Tibial nerve (tissue), 4 donors: ENCODE measurements at regions not wholly inside any gene's neighbourhood (a gene's known extent, or its start where the extent isn't known, plus 50 kb on each side); places are given as distances from the start of the nearest gene placed in this dataset.

Source experiments
- DNase-seq, 2 donors: peaks; one replicate each; pipeline ENCODE4 v3.0.0-alpha.2; 2019; ENCODE audit warnings: low spot score in 2 of 2
- H3K27ac ChIP-seq, 4 donors: fragments of 200-600 bp; sonication (generic) in 3 of 4; one replicate each; pipeline ENCODE4 v1.5.1; 2017 to 2019; ENCODE audit warnings: mild to moderate bottlenecking in 1 of 4
- H3K27me3 ChIP-seq, 2 donors: fragments of 200-600 bp; sonication (generic) in 1 of 2; one replicate each; pipeline versions ENCODE4 v1.5.1 to v1.6.0; 2017 to 2019
- H3K36me3 ChIP-seq, 3 donors: fragments of 200-600 bp; sonication (generic); one replicate each; pipeline ENCODE4 v1.5.1; 2018 to 2019
- H3K4me1 ChIP-seq, 4 donors: fragments of 200-600 bp; sonication (generic) in 3 of 4; one replicate each; pipeline ENCODE4 v1.5.1; 2017 to 2019
- H3K4me3 ChIP-seq, 4 donors: fragments of 200-600 bp; sonication (generic) in 3 of 4; one replicate each; pipeline ENCODE4 v1.5.1; 2017 to 2019; ENCODE audit warnings: mild to moderate bottlenecking in 1 of 4, moderate library complexity in 1 of 4
- H3K9me3 ChIP-seq, 4 donors: fragments of 200-600 bp; sonication (generic) in 3 of 4; one replicate each; pipeline ENCODE4 v1.5.1; 2017 to 2019
- EP300 ChIP-seq, 2 donors: sonication (generic); formaldehyde crosslinking; IDR thresholded peaks; one replicate each; pipeline ENCODE4 v1.6.1; 2017; ENCODE audit warnings: antibody characterized with exemption in 2 of 2, mild to moderate bottlenecking in 1 of 2
- POLR2A ChIP-seq, 2 donors: fragments of 450-650 bp; IDR thresholded peaks; one replicate each; pipeline ENCODE4 v1.6.1; 2017; ENCODE audit warnings: antibody characterized with exemption in 2 of 2, mild to moderate bottlenecking in 2 of 2, moderate library complexity in 2 of 2
- WGBS, 2 donors: methylation state at CpG; one replicate each; pipeline ENCODE4 v1.1.5; 2018; 5-methylcytosine and 5-hydroxymethylcytosine counted together
- TF ChIP-seq, protein P1 (sequence below), 5 experiments: fragments of 200-600 bp in 3 of 5; fragments of 450-650 bp in 2 of 5; sonication (generic) in 3 of 5; IDR thresholded peaks; one replicate each; pipeline ENCODE4 v1.5.1; 2016 to 2019; ENCODE audit warnings: antibody characterized with exemption in 5 of 5, mild to moderate bottlenecking in 3 of 5, moderate library complexity in 2 of 5

DNA sequence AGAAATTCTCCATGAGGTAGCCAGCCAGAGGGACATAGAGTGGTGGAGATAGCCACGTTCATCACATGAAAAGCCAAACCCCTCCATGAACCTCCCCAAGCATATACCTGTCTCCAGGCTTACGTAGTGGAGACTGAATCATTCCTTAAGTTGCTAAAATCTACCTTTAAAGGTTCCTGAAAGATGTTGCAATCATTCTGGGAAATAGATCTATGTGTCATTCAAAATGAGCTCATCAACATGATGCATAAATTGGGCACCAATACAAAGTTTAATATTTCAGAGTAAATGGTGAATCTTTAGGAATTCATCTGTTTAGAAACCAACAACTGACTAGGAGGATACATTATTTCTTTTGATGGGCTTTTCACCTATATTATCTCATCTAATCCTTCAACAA is 362.6 kb upstream of the ID2 start:
- Histone ChIP-seq H3K4me1 (no peaks in the 10 kb centered on the region), H3K27me3 (no peaks in the 10 kb centered on the region), H3K27ac (no peak overlapping the region), H3K36me3 (no peaks in the 10 kb centered on the region), H3K9me3 (no peaks in the 10 kb centered on the region), H3K4me3 (no peak overlapping the region)
- WGBS, 2 donors = 64 to 87% methylated on average over 2 of the region's 2 CpGs
- DNase-seq = no peak
- TF ChIP-seq, protein P1, sequence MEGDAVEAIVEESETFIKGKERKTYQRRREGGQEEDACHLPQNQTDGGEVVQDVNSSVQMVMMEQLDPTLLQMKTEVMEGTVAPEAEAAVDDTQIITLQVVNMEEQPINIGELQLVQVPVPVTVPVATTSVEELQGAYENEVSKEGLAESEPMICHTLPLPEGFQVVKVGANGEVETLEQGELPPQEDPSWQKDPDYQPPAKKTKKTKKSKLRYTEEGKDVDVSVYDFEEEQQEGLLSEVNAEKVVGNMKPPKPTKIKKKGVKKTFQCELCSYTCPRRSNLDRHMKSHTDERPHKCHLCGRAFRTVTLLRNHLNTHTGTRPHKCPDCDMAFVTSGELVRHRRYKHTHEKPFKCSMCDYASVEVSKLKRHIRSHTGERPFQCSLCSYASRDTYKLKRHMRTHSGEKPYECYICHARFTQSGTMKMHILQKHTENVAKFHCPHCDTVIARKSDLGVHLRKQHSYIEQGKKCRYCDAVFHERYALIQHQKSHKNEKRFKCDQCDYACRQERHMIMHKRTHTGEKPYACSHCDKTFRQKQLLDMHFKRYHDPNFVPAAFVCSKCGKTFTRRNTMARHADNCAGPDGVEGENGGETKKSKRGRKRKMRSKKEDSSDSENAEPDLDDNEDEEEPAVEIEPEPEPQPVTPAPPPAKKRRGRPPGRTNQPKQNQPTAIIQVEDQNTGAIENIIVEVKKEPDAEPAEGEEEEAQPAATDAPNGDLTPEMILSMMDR (IDR thresholded peaks at IDR 0.05) = no peak
- no peak for TF ChIP-seq EP300 (IDR thresholded peaks at IDR 0.05)
- TF ChIP-seq POLR2A (IDR thresholded peaks at IDR 0.05) = no peak

DNA sequence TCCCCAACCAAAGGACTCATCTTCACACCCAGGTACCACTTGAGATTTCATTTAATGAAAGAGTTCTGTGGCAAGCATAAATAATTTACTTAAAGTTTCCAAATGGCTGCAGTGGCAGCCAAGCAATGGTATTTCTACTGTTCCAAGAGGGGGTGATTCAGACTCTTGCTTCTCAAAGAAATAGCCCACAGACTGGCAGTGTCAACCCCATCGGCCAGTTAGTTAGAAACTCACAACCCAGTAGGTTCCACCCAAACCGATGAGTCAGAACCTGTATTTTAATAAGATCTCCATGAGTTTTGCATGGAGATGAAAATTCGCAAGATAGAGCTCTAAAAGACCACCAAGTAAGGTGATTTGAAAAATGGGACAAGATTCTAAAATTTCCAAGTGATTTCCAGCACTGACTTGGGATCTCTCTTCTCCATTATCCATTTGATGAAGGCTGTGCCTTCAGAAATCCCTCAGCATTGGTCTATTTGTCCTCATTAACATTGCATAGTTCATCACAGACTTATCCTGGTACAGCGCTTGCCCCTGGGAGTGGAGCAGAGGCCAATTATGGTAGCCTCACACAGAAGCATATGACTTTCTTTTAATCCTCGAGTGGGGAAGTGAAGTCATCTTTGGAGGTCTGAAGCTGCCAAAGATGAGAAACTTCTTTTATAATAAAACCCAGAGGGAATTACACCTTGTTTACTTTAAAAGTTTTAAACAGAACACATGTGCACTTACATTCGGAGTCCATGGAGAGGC is 361.4 kb upstream of the ID2 start:
- H3K9me3 ChIP-seq = no peaks in the 10 kb centered on the region
- H3K27ac ChIP-seq = no peak overlapping the region
- no peaks in the 10 kb centered on the region for H3K4me1 ChIP-seq
- no peaks in the 10 kb centered on the region for H3K36me3 ChIP-seq
- no peak overlapping the region for H3K4me3 ChIP-seq
- TF ChIP-seq, protein P1 (IDR thresholded peaks at IDR 0.05) = no peak
- H3K27me3 ChIP-seq = no peaks in the 10 kb centered on the region
- DNase-seq = no peak
- 83 to 84% methylated on average over 6 of the region's 6 CpGs for WGBS, 2 donors

DNA sequence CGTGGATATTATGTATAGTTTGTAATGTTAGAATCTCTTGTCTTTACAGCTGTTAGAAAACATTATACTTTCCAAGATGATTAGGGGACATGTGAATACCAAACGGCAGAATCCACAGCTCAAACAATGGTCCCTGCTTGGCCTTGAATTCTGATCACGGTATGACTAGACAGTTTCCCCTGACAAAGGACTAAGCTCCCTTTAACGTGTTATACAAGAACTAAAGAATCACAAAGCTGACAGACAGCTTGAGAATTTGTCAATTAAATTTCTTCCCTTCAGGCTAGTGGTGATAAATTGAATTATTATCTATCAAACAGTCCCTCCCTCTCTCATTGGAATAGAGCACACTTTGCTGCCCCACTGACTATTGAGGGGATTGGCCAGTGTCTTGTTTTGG is 359.2 kb upstream of the ID2 start:
- Histone ChIP-seq H3K36me3 (no peaks in the 10 kb centered on the region), H3K27me3 (no peaks in the 10 kb centered on the region), H3K9me3 (no peaks in the 10 kb centered on the region), H3K4me3 (no peak overlapping the region), H3K4me1 (no peaks in the 10 kb centered on the region), H3K27ac (no peak overlapping the region)
- DNase-seq = no peak
- no peak for TF ChIP-seq EP300 (IDR thresholded peaks at IDR 0.05)
- TF ChIP-seq POLR2A (IDR thresholded peaks at IDR 0.05) = no peak
- TF ChIP-seq, protein P1 (IDR thresholded peaks at IDR 0.05) = no peak
- WGBS, 2 donors = 68 to 72% methylated on average over 4 of the region's 4 CpGs

DNA sequence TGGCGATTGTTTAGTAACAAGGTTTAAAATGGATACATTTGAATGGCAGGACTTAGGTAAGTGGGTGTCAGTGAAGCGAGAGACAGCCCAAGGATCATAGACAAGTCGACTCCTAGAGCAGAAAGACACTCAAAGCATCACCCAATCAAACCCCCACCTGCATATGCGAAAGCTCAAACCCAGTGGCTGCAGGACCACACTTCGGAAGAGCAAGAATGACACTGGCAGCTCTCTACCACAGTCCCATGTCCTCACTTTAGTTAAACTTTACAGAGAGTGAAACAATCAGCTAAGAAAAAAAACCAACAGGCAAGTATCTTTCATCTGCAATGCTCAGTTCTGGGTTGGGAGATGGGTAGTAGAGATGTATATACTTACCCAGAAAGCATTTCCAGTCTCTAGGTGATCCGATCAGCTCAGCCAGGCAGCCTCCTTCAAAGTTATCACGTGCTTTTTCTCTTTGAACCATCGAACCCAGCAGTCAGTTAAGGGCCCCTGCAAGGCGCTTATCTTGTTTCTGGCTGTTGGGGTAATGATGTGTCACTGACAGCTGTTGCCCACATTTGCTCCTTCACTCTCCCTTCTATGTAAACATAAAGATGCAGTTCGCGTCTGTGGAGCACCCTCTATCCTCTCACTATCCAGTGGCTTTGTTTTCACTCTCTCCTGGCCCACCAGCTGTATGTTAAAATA is 357.5 kb upstream of the ID2 start:
- no peak overlapping the region for H3K27ac ChIP-seq
- H3K27me3 ChIP-seq = no peaks in the 10 kb centered on the region
- no peak for DNase-seq
- H3K9me3 ChIP-seq = no peaks in the 10 kb centered on the region
- WGBS, 2 donors = 59 to 62% methylated on average over 11 of the region's 11 CpGs
- TF ChIP-seq POLR2A (IDR thresholded peaks at IDR 0.05) (no peak), EP300 (IDR thresholded peaks at IDR 0.05) (no peak)
- TF ChIP-seq, protein P1 (IDR thresholded peaks at IDR 0.05) = no peak
- H3K4me3 ChIP-seq = no peak overlapping the region
- peaks cover 0 to 8% (median 0%) of the 10 kb centered on the region in 4 donors for H3K4me1 ChIP-seq
- no peaks in the 10 kb centered on the region for H3K36me3 ChIP-seq

DNA sequence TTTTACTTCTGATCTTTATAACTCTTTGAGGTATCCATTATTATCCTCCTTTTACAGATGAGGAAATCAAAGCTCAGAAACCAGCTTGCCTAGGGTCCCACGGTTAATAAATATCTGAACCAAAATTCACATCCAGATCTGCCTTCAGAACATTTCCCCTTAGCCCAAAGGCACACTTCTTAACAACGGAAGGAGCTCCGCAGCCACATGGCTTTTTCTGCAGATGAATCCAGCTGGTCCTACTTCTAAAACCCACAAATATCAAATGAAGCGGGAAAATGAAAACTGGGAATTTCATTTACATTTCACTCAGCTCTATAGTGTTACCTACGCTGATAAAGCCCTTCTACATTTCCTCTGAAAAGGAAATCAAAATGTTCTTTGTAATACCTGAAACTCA is 357.0 kb upstream of the ID2 start:
- Histone ChIP-seq H3K9me3 (no peaks in the 10 kb centered on the region), H3K27ac (no peak overlapping the region), H3K4me1 (peaks cover 0 to 11% (median 1%) of the 10 kb centered on the region in 4 donors), H3K4me3 (no peak overlapping the region), H3K36me3 (no peaks in the 10 kb centered on the region), H3K27me3 (no peaks in the 10 kb centered on the region)
- TF ChIP-seq EP300 (IDR thresholded peaks at IDR 0.05) (no peak), POLR2A (IDR thresholded peaks at IDR 0.05) (no peak)
- TF ChIP-seq, protein P1 (IDR thresholded peaks at IDR 0.05) = no peak
- DNase-seq = no peak
- 82 to 89% methylated on average over 5 of the region's 5 CpGs for WGBS, 2 donors
